Mesodermal cell (in vitro differentiated cells): ENCODE measurements at regions not wholly inside any gene's neighbourhood (a gene's known extent, or its start where the extent isn't known, plus 50 kb on each side); places are given as distances from the start of the nearest gene placed in this dataset.
"Not testable (repeated sequence)": the region's sequence is repeated elsewhere in the genome, so short reads cannot be mapped to it uniquely, and the experiment has no call there.

Experiments
- H3K27ac ChIP-seq: 2 replicates; pipeline ENCODE4 v1.7.0; 2013; ENCODE audit warnings: mild to moderate bottlenecking, low read depth, low read length, moderate library complexity; ENCODE audit not compliant: severe bottlenecking
- H3K36me3 ChIP-seq: 2 replicates; pipeline ENCODE4 v1.7.1; 2013; ENCODE audit warnings: mild to moderate bottlenecking, low read length, moderate library complexity; ENCODE audit not compliant: control insufficient read depth, insufficient read depth
- H3K4me1 ChIP-seq: one replicate; pipeline ENCODE4 v1.7.1; 2013; ENCODE audit warnings: mild to moderate bottlenecking, low read length; ENCODE audit not compliant: insufficient read depth, control insufficient read depth, poor library complexity, severe bottlenecking
- H3K4me3 ChIP-seq: 2 replicates; pipeline ENCODE4 v1.7.0; 2013; ENCODE audit warnings: low read length, control low read depth, mild to moderate bottlenecking; ENCODE audit not compliant: insufficient read depth, poor library complexity, severe bottlenecking; ENCODE audit errors: extremely low read depth
- H3K9me3 ChIP-seq: 2 replicates; pipeline ENCODE4 v1.7.1; 2013; ENCODE audit warnings: mild to moderate bottlenecking, low read length, moderate library complexity; ENCODE audit not compliant: control insufficient read depth
- WGBS, 2 experiments: methylation state at CpG; one replicate each; pipeline ENCODE4 v1.1.5; 2013; ENCODE audit warnings: missing lambda C conversion rate in 2 of 2; ENCODE audit not compliant: insufficient coverage in 2 of 2; 5-methylcytosine and 5-hydroxymethylcytosine counted together

- Histone ChIP-seq H3K27ac (no peak overlapping the region), H3K4me3 (no peak overlapping the region)
Observed at GRCh38 chr9:31582561-31582960, 801.9 kb upstream of the ACO1 start.

GRCh38 chr9:31585158-31585557 lies 799.3 kb upstream of the ACO1 start:
- no peak overlapping the region for H3K4me3 ChIP-seq

More at GRCh38 chr9:31582561-31582960, 801.9 kb upstream of the ACO1 start:
- Histone ChIP-seq H3K4me1 (no peaks in the 10 kb centered on the region), H3K9me3 (no peaks in the 10 kb centered on the region), H3K36me3 (no peaks in the 10 kb centered on the region)

GRCh38 chr9:31587146-31587545 lies 797.3 kb upstream of the ACO1 start:
- 75 to 88% methylated on average over 2 of the region's 3 CpGs for WGBS, 2 experiments
- Histone ChIP-seq H3K4me1 (no peaks in the 10 kb centered on the region), H3K36me3 (no peaks in the 10 kb centered on the region), H3K9me3 (no peaks in the 10 kb centered on the region), H3K27ac (no peak overlapping the region), H3K4me3 (no peak overlapping the region)

More at GRCh38 chr9:31585158-31585557, 799.3 kb upstream of the ACO1 start:
- Histone ChIP-seq H3K36me3 (no peaks in the 10 kb centered on the region), H3K27ac (no peak overlapping the region), H3K9me3 (no peaks in the 10 kb centered on the region), H3K4me1 (no peaks in the 10 kb centered on the region)

GRCh38 chr9:31588006-31588405 lies 796.4 kb upstream of the ACO1 start:
- Histone ChIP-seq H3K36me3 (no peaks in the 10 kb centered on the region), H3K4me3 (no peak overlapping the region), H3K27ac (no peak overlapping the region), H3K4me1 (no peaks in the 10 kb centered on the region), H3K9me3 (no peaks in the 10 kb centered on the region)
- WGBS, 2 experiments: 87 to 99% methylated on average over 3 to 4 of the region's 4 CpGs

- no peaks in the 10 kb centered on the region for H3K36me3 ChIP-seq
- no peak overlapping the region for H3K27ac ChIP-seq
- H3K4me3 ChIP-seq: no peak overlapping the region
- no peaks in the 10 kb centered on the region for H3K4me1 ChIP-seq
- no peaks in the 10 kb centered on the region for H3K9me3 ChIP-seq
Observed at GRCh38 chr9:31588756-31589155, 795.7 kb upstream of the ACO1 start.

- no peaks in the 10 kb centered on the region for H3K36me3 ChIP-seq
- no peak overlapping the region for H3K27ac ChIP-seq
- no peaks in the 10 kb centered on the region for H3K4me1 ChIP-seq
- H3K4me3 ChIP-seq: no peak overlapping the region
- WGBS, 2 experiments: no CpG with 5 or more reads among the region's 2 CpGs
- no peaks in the 10 kb centered on the region for H3K9me3 ChIP-seq
Observed at GRCh38 chr9:31590091-31590490, 794.4 kb upstream of the ACO1 start.

GRCh38 chr9:31597086-31597485 lies 787.4 kb upstream of the ACO1 start:
- H3K27ac ChIP-seq, H3K9me3 ChIP-seq, H3K4me1 ChIP-seq, H3K36me3 ChIP-seq, H3K4me3 ChIP-seq: not testable (repeated sequence)
- WGBS, 2 experiments: 67 to 100% methylated on average over 3 of the region's 5 CpGs

GRCh38 chr9:31597977-31598376 lies 786.5 kb upstream of the ACO1 start:
- no peaks in the 10 kb centered on the region for H3K4me1 ChIP-seq
- no peaks in the 10 kb centered on the region for H3K9me3 ChIP-seq
- H3K27ac ChIP-seq: no peak overlapping the region
- no peaks in the 10 kb centered on the region for H3K36me3 ChIP-seq
- no peak overlapping the region for H3K4me3 ChIP-seq

- Histone ChIP-seq H3K9me3 (no peaks in the 10 kb centered on the region), H3K4me1 (no peaks in the 10 kb centered on the region), H3K27ac (no peak overlapping the region), H3K4me3 (no peak overlapping the region), H3K36me3 (no peaks in the 10 kb centered on the region)
Observed at GRCh38 chr9:31601666-31602065, 782.8 kb upstream of the ACO1 start.

GRCh38 chr9:31604531-31604930 lies 779.9 kb upstream of the ACO1 start:
- no peaks in the 10 kb centered on the region for H3K36me3 ChIP-seq
- H3K9me3 ChIP-seq: no peaks in the 10 kb centered on the region
- no peaks in the 10 kb centered on the region for H3K4me1 ChIP-seq
- no peak overlapping the region for H3K4me3 ChIP-seq
- no CpG with 5 or more reads among the region's 1 CpG for WGBS, 2 experiments
- H3K27ac ChIP-seq: no peak overlapping the region

- Histone ChIP-seq H3K9me3 (no peaks in the 10 kb centered on the region), H3K36me3 (no peaks in the 10 kb centered on the region), H3K4me3 (no peak overlapping the region), H3K4me1 (no peaks in the 10 kb centered on the region), H3K27ac (no peak overlapping the region)
- WGBS, 2 experiments: no CpG with 5 or more reads among the region's 2 CpGs
Observed at GRCh38 chr9:31605164-31605563, 779.3 kb upstream of the ACO1 start.

GRCh38 chr9:31606678-31607077 lies 777.8 kb upstream of the ACO1 start:
- no peak overlapping the region for H3K27ac ChIP-seq
- no peak overlapping the region for H3K4me3 ChIP-seq
- H3K4me1 ChIP-seq: no peaks in the 10 kb centered on the region
- H3K36me3 ChIP-seq: no peaks in the 10 kb centered on the region
- 92 to 100% methylated on average over 1 of the region's 1 CpG for WGBS, 2 experiments
- no peaks in the 10 kb centered on the region for H3K9me3 ChIP-seq
